Breast epithelium (tissue), 4 donors: ENCODE measurements at regions not wholly inside any gene's neighbourhood (a gene's known extent, or its start where the extent isn't known, plus 50 kb on each side); places are given as distances from the start of the nearest gene placed in this dataset.

Source experiments
- DNase-seq, 2 donors: peaks; one replicate each; pipeline ENCODE4 v3.0.0-alpha.2; 2019; ENCODE audit warnings: low spot score in 2 of 2
- H3K27ac ChIP-seq, 2 donors: fragments of 200-600 bp; sonication (generic) in 1 of 2; one replicate each; pipeline ENCODE4 v1.5.1; 2016 to 2019; ENCODE audit warnings: mild to moderate bottlenecking in 1 of 2
- H3K27me3 ChIP-seq, 2 donors: fragments of 200-600 bp; sonication (generic) in 1 of 2; one replicate each; pipeline versions ENCODE4 v1.5.1 to v1.6.0; 2017 to 2019; ENCODE audit warnings: control low read depth in 1 of 2, mild to moderate bottlenecking in 1 of 2
- H3K36me3 ChIP-seq: fragments of 200-600 bp; one replicate; pipeline ENCODE4 v1.5.1; 2019
- H3K4me1 ChIP-seq, 2 donors: fragments of 200-600 bp; sonication (generic); one replicate each; pipeline ENCODE4 v1.5.1; 2016 to 2019; ENCODE audit warnings: control low read depth in 1 of 2
- H3K4me3 ChIP-seq, 3 donors: fragments of 200-600 bp; sonication (generic); 1 replicate in 2 of 3; 2 replicates in 1 of 3; pipeline ENCODE4 v1.5.1; 2016 to 2019; ENCODE audit warnings: mild to moderate bottlenecking in 3 of 3, moderate library complexity in 2 of 3
- H3K9me3 ChIP-seq, 2 donors: fragments of 200-600 bp; sonication (generic) in 1 of 2; one replicate each; pipeline ENCODE4 v1.5.1; 2016 to 2019; ENCODE audit warnings: control low read depth in 1 of 2
- CTCF ChIP-seq, 3 donors: fragments of 450-650 bp; IDR thresholded peaks; one replicate each; pipeline ENCODE4 v1.5.1; 2016 to 2017; ENCODE audit warnings: antibody characterized with exemption in 3 of 3, mild to moderate bottlenecking in 3 of 3, moderate library complexity in 3 of 3
- POLR2A ChIP-seq: fragments of 450-650 bp; IDR thresholded peaks from one replicate; pipeline ENCODE4 v1.6.1; 2016; ENCODE audit warnings: antibody characterized with exemption, mild to moderate bottlenecking, moderate library complexity
- POLR2AphosphoS5 ChIP-seq, 3 donors: sonication (generic); formaldehyde crosslinking; IDR thresholded peaks; one replicate each; pipeline ENCODE4 v1.6.1; 2017; ENCODE audit warnings: antibody characterized with exemption in 3 of 3
- intact Hi-C: fragments of 100-400 bp; cut with DNase I; formaldehyde crosslinking; loops from one replicate; pipeline ENCODE4 v1.15.1; 2023; ENCODE audit warnings: low total_unique reads

DNA sequence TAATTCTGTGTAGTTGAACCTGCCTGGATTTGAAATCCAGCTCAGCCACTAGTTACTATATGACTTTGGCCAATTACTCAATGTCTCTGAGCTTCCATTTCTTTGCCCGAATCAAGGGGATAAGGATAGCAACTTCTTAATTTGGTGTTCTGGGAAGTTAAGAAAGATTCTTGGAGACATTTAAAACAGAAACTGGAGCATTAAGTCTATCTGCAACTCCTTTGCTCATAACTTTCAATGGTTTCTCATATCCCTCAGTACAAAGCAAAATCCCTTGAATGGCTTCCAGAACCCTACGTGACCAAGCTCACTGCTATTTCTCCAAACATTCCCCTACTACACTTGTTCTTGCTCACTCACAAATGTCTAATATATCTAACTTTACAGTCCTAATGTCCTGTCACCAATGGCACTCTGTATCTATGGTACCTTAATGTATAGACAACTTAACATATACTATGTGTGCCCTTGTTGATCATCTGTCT lies 849.1 kb upstream of the SLIT2 start:
- Histone ChIP-seq H3K4me1 (no peaks in the 10 kb centered on the region), H3K9me3 (no peaks in the 10 kb centered on the region), H3K27ac (no peak overlapping the region), H3K27me3 (no peaks in the 10 kb centered on the region), H3K4me3 (no peak overlapping the region), H3K36me3 (peaks cover 4% of the 10 kb centered on the region)
- TF ChIP-seq POLR2A (no peak), CTCF (IDR thresholded peaks at IDR 0.05) (no peak), POLR2AphosphoS5 (IDR thresholded peaks at IDR 0.05) (no peak)
- DNase-seq = no peak
- intact Hi-C loops = no loop called here

- H3K36me3 ChIP-seq = peaks cover 4% of the 10 kb centered on the region
- H3K4me3 ChIP-seq = no peak overlapping the region
- H3K4me1 ChIP-seq = no peaks in the 10 kb centered on the region
- DNase-seq = no peak
- H3K9me3 ChIP-seq = no peaks in the 10 kb centered on the region
- no peak overlapping the region for H3K27ac ChIP-seq
- H3K27me3 ChIP-seq = no peaks in the 10 kb centered on the region
- TF ChIP-seq POLR2A (no peak), POLR2AphosphoS5 (IDR thresholded peaks at IDR 0.05) (no peak), CTCF (IDR thresholded peaks at IDR 0.05) (no peak)
- intact Hi-C loops = no loop called here
These were observed 850.2 kb upstream of the SLIT2 start for GRCh38 chr4:19401301-19402080.

DNA sequence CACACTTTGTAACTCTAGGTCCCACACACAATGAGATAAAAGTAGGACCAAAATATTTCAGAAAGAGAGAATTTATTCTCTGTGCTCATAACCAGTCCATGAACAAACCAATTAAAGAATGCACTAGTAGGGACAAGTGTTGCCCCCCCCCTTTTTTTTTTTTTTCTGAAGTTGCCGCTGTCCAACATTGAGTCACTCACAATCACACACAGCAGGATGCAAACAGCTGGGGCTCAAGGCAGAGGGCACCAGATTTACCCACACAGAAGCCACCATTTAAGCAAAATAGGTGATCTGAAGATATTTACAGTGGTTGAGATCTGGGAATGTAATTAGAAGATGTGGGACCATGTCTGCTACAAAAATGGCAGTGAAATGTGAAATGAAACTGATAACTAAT lies 850.9 kb upstream of the SLIT2 start:
- intact Hi-C loops = no loop called here
- DNase-seq = no peak
- no peak for TF ChIP-seq CTCF (IDR thresholded peaks at IDR 0.05)
- TF ChIP-seq POLR2A = no peak
- no peak for TF ChIP-seq POLR2AphosphoS5 (IDR thresholded peaks at IDR 0.05)
- Histone ChIP-seq H3K27me3 (no peaks in the 10 kb centered on the region), H3K36me3 (peaks cover 4% of the 10 kb centered on the region), H3K27ac (no peak overlapping the region), H3K4me1 (no peaks in the 10 kb centered on the region), H3K4me3 (no peak overlapping the region), H3K9me3 (no peaks in the 10 kb centered on the region)

GRCh38 chr4:19399001-19399400 lies 852.7 kb upstream of the SLIT2 start:
- no peak for TF ChIP-seq POLR2A
- TF ChIP-seq CTCF (IDR thresholded peaks at IDR 0.05) = no peak
- TF ChIP-seq POLR2AphosphoS5 (IDR thresholded peaks at IDR 0.05) = no peak
- Histone ChIP-seq H3K9me3 (no peaks in the 10 kb centered on the region), H3K27ac (no peak overlapping the region), H3K4me3 (no peak overlapping the region), H3K27me3 (no peaks in the 10 kb centered on the region), H3K36me3 (peaks cover 4% of the 10 kb centered on the region), H3K4me1 (no peaks in the 10 kb centered on the region)
- intact Hi-C loops = no loop called here
- DNase-seq = no peak

DNA sequence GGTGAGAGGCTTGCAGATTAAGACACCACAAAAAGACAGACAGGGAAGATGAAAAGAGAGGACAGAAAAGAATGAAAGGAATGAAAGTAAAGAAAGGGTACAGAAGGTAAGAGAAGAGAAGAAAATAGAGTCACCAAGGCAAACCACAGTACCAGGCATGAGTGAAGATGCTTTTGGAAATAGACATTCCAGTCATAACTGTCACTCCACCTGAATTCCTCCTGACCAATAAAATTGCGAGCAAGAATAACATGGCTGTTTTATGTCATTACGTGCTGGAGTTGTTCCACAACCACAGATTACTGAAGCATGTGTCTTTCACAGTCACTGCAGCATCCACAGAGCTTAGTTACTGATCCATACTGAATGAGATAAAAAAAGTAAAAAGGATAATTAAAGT lies 864.9 kb upstream of the SLIT2 start:
- H3K27me3 ChIP-seq = no peaks in the 10 kb centered on the region
- no peaks in the 10 kb centered on the region for H3K4me1 ChIP-seq
- no peak overlapping the region for H3K27ac ChIP-seq
- no peaks in the 10 kb centered on the region for H3K36me3 ChIP-seq
- no peak overlapping the region for H3K4me3 ChIP-seq
- peaks cover 0 to 6% of the 10 kb centered on the region in 2 donors for H3K9me3 ChIP-seq
- DNase-seq = no peak
- TF ChIP-seq POLR2A = no peak
- TF ChIP-seq POLR2AphosphoS5 (IDR thresholded peaks at IDR 0.05) = no peak
- no peak for TF ChIP-seq CTCF (IDR thresholded peaks at IDR 0.05)
- intact Hi-C loops = no loop called here
